ENCODE measurements at regions not wholly inside any gene's neighbourhood (a gene's known extent, or its start where the extent isn't known, plus 50 kb on each side); places are given as distances from the start of the nearest gene placed in this dataset.

DNA sequence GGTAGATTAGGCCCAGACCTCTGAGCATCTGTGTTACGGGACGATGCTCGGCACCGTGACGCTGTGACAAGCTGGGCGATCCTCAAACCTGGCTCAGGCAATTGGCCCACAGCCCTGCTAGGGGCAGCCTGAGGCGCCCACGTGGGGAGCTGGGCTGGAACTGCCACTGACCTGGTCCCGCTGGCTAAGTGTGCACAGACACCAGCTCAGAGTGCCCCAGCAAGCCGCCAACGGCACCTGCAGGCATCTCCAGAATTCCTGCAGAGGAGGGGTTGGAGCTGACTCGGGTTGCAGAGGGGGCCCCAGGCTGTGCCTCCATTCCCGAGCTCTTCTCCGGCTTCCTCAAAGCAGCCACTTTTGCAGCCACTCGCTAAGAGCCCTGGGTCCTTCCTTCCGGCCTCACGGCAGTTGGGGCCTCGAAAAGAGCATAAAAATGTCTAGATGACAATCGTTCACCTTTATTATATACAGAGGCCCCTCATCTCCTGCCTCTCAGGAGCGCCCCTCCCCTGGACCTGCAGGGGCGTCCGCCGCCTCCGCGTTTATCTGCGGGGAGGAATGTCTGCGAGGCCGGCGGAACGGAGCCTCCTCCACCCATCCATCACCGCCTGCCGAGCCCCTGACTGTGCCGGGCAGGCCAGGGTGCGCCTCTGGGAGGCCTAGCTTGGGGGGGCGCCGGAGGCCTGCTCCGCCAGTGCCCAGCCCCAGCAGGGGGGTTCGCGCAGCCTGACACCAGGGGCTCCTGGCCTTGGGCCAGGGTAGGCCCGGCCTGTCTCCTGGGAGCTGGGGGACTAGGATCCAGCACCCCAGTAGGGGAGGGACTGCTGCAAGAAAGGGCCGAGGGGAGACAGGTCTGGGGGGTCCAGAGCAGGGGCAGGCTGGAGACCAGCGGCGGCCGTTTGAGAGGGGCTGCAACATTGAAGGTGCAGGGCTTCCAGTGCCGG is 144.9 kb downstream of the BARX1 start (continued):
- TF ChIP-seq, protein P1, sequence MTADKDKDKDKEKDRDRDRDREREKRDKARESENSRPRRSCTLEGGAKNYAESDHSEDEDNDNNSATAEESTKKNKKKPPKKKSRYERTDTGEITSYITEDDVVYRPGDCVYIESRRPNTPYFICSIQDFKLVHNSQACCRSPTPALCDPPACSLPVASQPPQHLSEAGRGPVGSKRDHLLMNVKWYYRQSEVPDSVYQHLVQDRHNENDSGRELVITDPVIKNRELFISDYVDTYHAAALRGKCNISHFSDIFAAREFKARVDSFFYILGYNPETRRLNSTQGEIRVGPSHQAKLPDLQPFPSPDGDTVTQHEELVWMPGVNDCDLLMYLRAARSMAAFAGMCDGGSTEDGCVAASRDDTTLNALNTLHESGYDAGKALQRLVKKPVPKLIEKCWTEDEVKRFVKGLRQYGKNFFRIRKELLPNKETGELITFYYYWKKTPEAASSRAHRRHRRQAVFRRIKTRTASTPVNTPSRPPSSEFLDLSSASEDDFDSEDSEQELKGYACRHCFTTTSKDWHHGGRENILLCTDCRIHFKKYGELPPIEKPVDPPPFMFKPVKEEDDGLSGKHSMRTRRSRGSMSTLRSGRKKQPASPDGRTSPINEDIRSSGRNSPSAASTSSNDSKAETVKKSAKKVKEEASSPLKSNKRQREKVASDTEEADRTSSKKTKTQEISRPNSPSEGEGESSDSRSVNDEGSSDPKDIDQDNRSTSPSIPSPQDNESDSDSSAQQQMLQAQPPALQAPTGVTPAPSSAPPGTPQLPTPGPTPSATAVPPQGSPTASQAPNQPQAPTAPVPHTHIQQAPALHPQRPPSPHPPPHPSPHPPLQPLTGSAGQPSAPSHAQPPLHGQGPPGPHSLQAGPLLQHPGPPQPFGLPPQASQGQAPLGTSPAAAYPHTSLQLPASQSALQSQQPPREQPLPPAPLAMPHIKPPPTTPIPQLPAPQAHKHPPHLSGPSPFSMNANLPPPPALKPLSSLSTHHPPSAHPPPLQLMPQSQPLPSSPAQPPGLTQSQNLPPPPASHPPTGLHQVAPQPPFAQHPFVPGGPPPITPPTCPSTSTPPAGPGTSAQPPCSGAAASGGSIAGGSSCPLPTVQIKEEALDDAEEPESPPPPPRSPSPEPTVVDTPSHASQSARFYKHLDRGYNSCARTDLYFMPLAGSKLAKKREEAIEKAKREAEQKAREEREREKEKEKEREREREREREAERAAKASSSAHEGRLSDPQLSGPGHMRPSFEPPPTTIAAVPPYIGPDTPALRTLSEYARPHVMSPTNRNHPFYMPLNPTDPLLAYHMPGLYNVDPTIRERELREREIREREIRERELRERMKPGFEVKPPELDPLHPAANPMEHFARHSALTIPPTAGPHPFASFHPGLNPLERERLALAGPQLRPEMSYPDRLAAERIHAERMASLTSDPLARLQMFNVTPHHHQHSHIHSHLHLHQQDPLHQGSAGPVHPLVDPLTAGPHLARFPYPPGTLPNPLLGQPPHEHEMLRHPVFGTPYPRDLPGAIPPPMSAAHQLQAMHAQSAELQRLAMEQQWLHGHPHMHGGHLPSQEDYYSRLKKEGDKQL (CRISPR knock-in tag; IDR thresholded peaks at IDR 0.05; ENCODE audit: low read depth), result no peak

DNA sequence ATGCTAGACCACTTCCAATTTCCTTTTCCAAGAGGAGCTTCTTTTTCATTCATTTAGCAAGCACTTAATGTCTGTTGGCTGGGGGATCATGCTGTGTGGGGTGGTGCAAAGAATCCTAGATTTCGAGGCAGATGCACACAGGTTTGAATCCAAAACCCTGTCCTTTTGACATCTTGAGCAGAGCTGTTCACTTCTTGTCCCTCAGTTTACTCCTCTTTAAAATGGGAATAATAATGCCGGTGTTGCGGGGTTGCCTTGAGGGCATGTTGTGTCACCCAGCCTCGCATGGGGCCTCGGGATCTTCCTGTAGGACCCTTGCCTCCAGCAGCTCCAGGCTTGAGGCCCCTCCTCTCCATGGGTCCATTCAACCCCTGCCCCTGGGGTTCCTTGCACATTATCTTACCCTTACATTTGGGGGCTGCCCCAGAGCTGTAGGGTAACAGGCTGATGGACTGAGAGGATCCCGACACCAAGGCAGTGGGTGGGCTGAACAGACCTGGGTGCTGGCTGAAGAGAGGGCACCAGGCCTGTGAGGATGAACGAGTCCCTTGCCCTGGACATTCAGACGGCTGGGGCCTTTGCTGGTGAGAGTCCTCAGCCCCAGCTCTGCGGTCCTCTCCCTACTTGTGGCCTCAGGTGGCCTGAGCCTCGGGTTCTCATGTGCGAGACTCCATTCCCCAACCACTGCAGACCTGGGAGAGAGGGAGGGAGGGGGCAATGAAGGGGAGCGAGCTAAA is 145.8 kb downstream of the BARX1 start:
- H3K27ac ChIP-seq (ENCODE audit: extremely low read length, insufficient read depth, low read length), result no peak overlapping the region
- ATAC-seq (no peak), FAIRE-seq (no peak), DNase-seq (ENCODE audit: low spot score) (no peak)
- H3K79me2 ChIP-seq (ENCODE audit: insufficient read depth, low read length), result no peaks in the 10 kb centered on the region
- ChIA-PET CTCF (ENCODE audit: low intra/inter-chr PET ratio, low total read pairs) (no interaction called here), POLR2A (no interaction called here)
- no peaks in the 10 kb centered on the region for H3K4me1 ChIP-seq (ENCODE audit: insufficient read depth, low read length)
- no peaks in the 10 kb centered on the region for H3K9me3 ChIP-seq (ENCODE audit: low read length)
- H3K4me3 ChIP-seq (replicated peaks in 1 of 3; ENCODE audit: insufficient read depth in 1 of 3, low read depth in 2 of 3, low read length in 3 of 3), result no peak overlapping the region
- no peak overlapping the region for H3K9ac ChIP-seq (ENCODE audit: insufficient read depth, low read depth, low read length)
- no peak overlapping the region for H3K4me2 ChIP-seq (ENCODE audit: low read depth, low read length)
- no peaks in the 10 kb centered on the region for H4K20me1 ChIP-seq (ENCODE audit: insufficient read depth, low read length)
- BruUV-seq (replicated peaks), result no TSS peak
- H3K36me3 ChIP-seq (replicated peaks in 1 of 2; ENCODE audit: control insufficient read depth in 1 of 2, insufficient read depth in 2 of 2, low read length in 2 of 2), result no peaks in the 10 kb centered on the region
- in situ Hi-C loops (cut with HindIII; ENCODE audit: extremely low pct_ligation_motif_present, low pct_unique_long_range_greater_than_20kb), result no loop called here
- WGBS (ENCODE audit: low lambda C conversion rate), result 16% methylated on average over 6 of the region's 12 CpGs
- intact Hi-C loops (cut with micrococcal nuclease; ENCODE audit: unreplicated experiment), result no loop called here
- H3K27me3 ChIP-seq (ENCODE audit: control insufficient read depth in 1 of 2, insufficient read depth in 2 of 2, low read length in 2 of 2), result peaks cover 0 to 32% of the 10 kb centered on the region in 2 experiments; a peak in 2 of 5 replicates
- no peak overlapping the region for H2AFZ ChIP-seq (ENCODE audit: low read length)
- TF ChIP-seq ZC3H4 (CRISPR knock-in tag; IDR thresholded peaks at IDR 0.05; ENCODE audit: borderline replicate concordance) (no peak), SP2 (CRISPR knock-in tag; IDR thresholded peaks at IDR 0.05) (no peak), NBN (conservative IDR thresholded peaks at IDR 0.05) (no peak), NFE2L1 (CRISPR knock-in tag; IDR thresholded peaks at IDR 0.05; ENCODE audit: borderline replicate concordance) (no peak)
- TF ChIP-seq, protein P2, sequence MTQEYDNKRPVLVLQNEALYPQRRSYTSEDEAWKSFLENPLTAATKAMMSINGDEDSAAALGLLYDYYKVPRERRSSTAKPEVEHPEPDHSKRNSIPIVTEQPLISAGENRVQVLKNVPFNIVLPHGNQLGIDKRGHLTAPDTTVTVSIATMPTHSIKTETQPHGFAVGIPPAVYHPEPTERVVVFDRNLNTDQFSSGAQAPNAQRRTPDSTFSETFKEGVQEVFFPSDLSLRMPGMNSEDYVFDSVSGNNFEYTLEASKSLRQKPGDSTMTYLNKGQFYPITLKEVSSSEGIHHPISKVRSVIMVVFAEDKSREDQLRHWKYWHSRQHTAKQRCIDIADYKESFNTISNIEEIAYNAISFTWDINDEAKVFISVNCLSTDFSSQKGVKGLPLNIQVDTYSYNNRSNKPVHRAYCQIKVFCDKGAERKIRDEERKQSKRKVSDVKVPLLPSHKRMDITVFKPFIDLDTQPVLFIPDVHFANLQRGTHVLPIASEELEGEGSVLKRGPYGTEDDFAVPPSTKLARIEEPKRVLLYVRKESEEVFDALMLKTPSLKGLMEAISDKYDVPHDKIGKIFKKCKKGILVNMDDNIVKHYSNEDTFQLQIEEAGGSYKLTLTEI (CRISPR knock-in tag; conservative IDR thresholded peaks at IDR 0.05), result no peak
- TF ChIP-seq, protein P3, sequence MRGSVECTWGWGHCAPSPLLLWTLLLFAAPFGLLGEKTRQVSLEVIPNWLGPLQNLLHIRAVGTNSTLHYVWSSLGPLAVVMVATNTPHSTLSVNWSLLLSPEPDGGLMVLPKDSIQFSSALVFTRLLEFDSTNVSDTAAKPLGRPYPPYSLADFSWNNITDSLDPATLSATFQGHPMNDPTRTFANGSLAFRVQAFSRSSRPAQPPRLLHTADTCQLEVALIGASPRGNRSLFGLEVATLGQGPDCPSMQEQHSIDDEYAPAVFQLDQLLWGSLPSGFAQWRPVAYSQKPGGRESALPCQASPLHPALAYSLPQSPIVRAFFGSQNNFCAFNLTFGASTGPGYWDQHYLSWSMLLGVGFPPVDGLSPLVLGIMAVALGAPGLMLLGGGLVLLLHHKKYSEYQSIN (CRISPR knock-in tag; IDR thresholded peaks at IDR 0.05; ENCODE audit: borderline replicate concordance), result no peak

All from HepG2 (cell line).